ENCODE measurements at regions not wholly inside any gene's neighbourhood (a gene's known extent, or its start where the extent isn't known, plus 50 kb on each side); places are given as distances from the start of the nearest gene placed in this dataset.
"Not testable (repeated sequence)": the region's sequence is repeated elsewhere in the genome, so short reads cannot be mapped to it uniquely, and the experiment has no call there.

DNA sequence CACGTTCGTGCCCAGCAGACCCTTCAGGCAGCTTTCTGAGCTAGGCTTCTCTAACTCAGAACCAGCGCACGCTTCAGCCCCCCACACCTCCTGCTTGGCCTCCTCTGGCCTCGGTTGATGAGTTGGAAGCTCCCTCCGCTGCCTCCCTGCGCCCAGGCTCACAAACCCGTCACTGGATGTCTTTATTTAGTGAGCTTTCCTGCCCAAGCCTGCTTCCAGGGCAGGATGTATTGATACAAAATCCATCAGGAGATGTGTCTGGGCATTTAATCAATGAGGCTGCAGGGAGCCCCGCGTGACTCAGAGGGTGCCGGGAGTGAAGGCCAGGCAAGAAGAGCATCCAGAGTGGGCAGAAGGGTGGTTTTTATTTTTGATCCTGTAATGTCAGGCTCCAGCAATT, 316.1 kb upstream of the SFSWAP start:
- TF ChIP-seq, protein P1, sequence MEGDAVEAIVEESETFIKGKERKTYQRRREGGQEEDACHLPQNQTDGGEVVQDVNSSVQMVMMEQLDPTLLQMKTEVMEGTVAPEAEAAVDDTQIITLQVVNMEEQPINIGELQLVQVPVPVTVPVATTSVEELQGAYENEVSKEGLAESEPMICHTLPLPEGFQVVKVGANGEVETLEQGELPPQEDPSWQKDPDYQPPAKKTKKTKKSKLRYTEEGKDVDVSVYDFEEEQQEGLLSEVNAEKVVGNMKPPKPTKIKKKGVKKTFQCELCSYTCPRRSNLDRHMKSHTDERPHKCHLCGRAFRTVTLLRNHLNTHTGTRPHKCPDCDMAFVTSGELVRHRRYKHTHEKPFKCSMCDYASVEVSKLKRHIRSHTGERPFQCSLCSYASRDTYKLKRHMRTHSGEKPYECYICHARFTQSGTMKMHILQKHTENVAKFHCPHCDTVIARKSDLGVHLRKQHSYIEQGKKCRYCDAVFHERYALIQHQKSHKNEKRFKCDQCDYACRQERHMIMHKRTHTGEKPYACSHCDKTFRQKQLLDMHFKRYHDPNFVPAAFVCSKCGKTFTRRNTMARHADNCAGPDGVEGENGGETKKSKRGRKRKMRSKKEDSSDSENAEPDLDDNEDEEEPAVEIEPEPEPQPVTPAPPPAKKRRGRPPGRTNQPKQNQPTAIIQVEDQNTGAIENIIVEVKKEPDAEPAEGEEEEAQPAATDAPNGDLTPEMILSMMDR (IDR thresholded peaks at IDR 0.05), result not testable (repeated sequence)
- TF ChIP-seq POLR2A (IDR thresholded peaks at IDR 0.05), result not testable (repeated sequence)
